H9 (cell line): ENCODE measurements at regions not wholly inside any gene's neighbourhood (a gene's known extent, or its start where the extent isn't known, plus 50 kb on each side); places are given as distances from the start of the nearest gene placed in this dataset.
"Not testable (repeated sequence)": the region's sequence is repeated elsewhere in the genome, so short reads cannot be mapped to it uniquely, and the experiment has no call there.

ENCODE experiments used
- DNase-seq: peaks from one replicate; pipeline ENCODE4 v3.0.0-alpha.2; 2017
- H2AFZ ChIP-seq: one replicate; pipeline ENCODE4 v1.6.1; 2013; ENCODE audit warnings: mild to moderate bottlenecking, low read length, control low read depth, moderate library complexity
- H2AK5ac ChIP-seq: 2 replicates; pipeline ENCODE4 v1.6.1; 2013; ENCODE audit warnings: low read length, control low read depth, mixed read lengths; ENCODE audit not compliant: insufficient read length
- H2BK120ac ChIP-seq: one replicate; pipeline ENCODE4 v1.6.1; 2013; ENCODE audit warnings: low read depth, mild to moderate bottlenecking, low read length, control low read depth, inconsistent platforms; ENCODE audit not compliant: poor library complexity, severe bottlenecking
- H2BK12ac ChIP-seq: 2 replicates; pipeline ENCODE4 v1.6.1; 2013; ENCODE audit warnings: low read length, control low read depth, mixed read lengths, low read depth; ENCODE audit not compliant: insufficient read length
- H2BK15ac ChIP-seq: 2 replicates; pipeline ENCODE4 v1.6.1; 2013; ENCODE audit warnings: low read depth, low read length, control low read depth
- H2BK20ac ChIP-seq: one replicate; pipeline ENCODE4 v1.6.1; 2013; ENCODE audit warnings: low read depth, mild to moderate bottlenecking, low read length, control low read depth, inconsistent platforms; ENCODE audit not compliant: poor library complexity, severe bottlenecking
- H2BK5ac ChIP-seq: 2 replicates; pipeline ENCODE4 v1.6.1; 2013; ENCODE audit warnings: low read length, control low read depth, mixed read lengths; ENCODE audit not compliant: insufficient read length
- H3K14ac ChIP-seq: 2 replicates; pipeline ENCODE4 v1.6.1; 2013; ENCODE audit warnings: low read length, control low read depth; ENCODE audit not compliant: insufficient read depth
- H3K18ac ChIP-seq: 2 replicates; pipeline ENCODE4 v1.6.1; 2013; ENCODE audit warnings: low read depth, mild to moderate bottlenecking, mixed read lengths, low read length, control low read depth; ENCODE audit not compliant: insufficient read length
- H3K23ac ChIP-seq: 2 replicates; pipeline ENCODE4 v1.6.1; 2013; ENCODE audit warnings: low read length, control low read depth, mixed read lengths, low read depth; ENCODE audit not compliant: insufficient read length
- H3K23me2 ChIP-seq: 2 replicates; pipeline ENCODE4 v1.6.1; 2013; ENCODE audit warnings: low read depth, mild to moderate bottlenecking, mixed read lengths, low read length, control low read depth; ENCODE audit not compliant: insufficient read length, poor library complexity, severe bottlenecking
- H3K27ac ChIP-seq: 2 replicates; pipeline ENCODE4 v1.5.1; 2013; ENCODE audit warnings: low read length, control low read depth, mixed read lengths, low read depth; ENCODE audit not compliant: insufficient read length
- H3K27me3 ChIP-seq: 2 replicates; pipeline ENCODE4 v1.6.1; 2013; ENCODE audit warnings: low read length, control low read depth, inconsistent platforms; ENCODE audit not compliant: insufficient read depth
- H3K4ac ChIP-seq: 2 replicates; pipeline ENCODE4 v1.6.1; 2013; ENCODE audit warnings: low read depth, mild to moderate bottlenecking, control low read depth, inconsistent platforms, low read length, moderate library complexity
- H3K4me1 ChIP-seq: 2 replicates; pipeline ENCODE4 v1.6.1; 2013; ENCODE audit warnings: low read length, control low read depth, inconsistent platforms; ENCODE audit not compliant: insufficient read depth
- H3K4me2 ChIP-seq: 2 replicates; pipeline ENCODE4 v1.6.1; 2013; ENCODE audit warnings: low read length, control low read depth, mixed read lengths; ENCODE audit not compliant: insufficient read length, insufficient read depth
- H3K56ac ChIP-seq: 2 replicates; pipeline ENCODE4 v1.6.1; 2013; ENCODE audit warnings: low read depth, mild to moderate bottlenecking, mixed read lengths, low read length, control low read depth; ENCODE audit not compliant: insufficient read length
- H3K79me1 ChIP-seq: 2 replicates; pipeline ENCODE4 v1.6.1; 2013; ENCODE audit warnings: low read depth, mild to moderate bottlenecking, moderate library complexity, low read length, control low read depth, inconsistent platforms; ENCODE audit not compliant: insufficient read depth, poor library complexity, severe bottlenecking
- H3K79me2 ChIP-seq: 2 replicates; pipeline ENCODE4 v1.6.1; 2013; ENCODE audit warnings: low read length, control low read depth, inconsistent platforms; ENCODE audit not compliant: insufficient read depth
- H3K9ac ChIP-seq: 2 replicates; pipeline ENCODE4 v1.6.1; 2013; ENCODE audit warnings: low read length, control low read depth, mixed read lengths; ENCODE audit not compliant: insufficient read length; ENCODE audit errors: extremely low read depth
- H3K9me3 ChIP-seq: one replicate; pipeline ENCODE4 v1.6.1; 2013; ENCODE audit warnings: low read depth, low read length, inconsistent platforms; ENCODE audit not compliant: control insufficient read depth
- H3T11ph ChIP-seq: one replicate; pipeline ENCODE4 v1.6.1; 2013; ENCODE audit warnings: mild to moderate bottlenecking, low read length, control low read depth, inconsistent platforms
- H4K20me1 ChIP-seq: one replicate; pipeline ENCODE4 v1.6.1; 2013; ENCODE audit not compliant: control insufficient read depth, insufficient read length, insufficient read depth
- H4K5ac ChIP-seq: 2 replicates; pipeline ENCODE4 v1.6.1; 2013; ENCODE audit warnings: low read depth, mild to moderate bottlenecking, mixed read lengths, low read length, control low read depth; ENCODE audit not compliant: insufficient read length
- H4K8ac ChIP-seq: replicated peaks from 2 replicates; pipeline ENCODE4 v1.6.1; 2013; ENCODE audit warnings: low read length, control low read depth, mixed read lengths, low read depth; ENCODE audit not compliant: insufficient read length
- H4K91ac ChIP-seq: 2 replicates; pipeline ENCODE4 v1.6.1; 2013; ENCODE audit warnings: low read depth, mild to moderate bottlenecking, moderate library complexity, mixed read lengths, low read length, control low read depth; ENCODE audit not compliant: insufficient read length
- H3K27ac Mint-ChIP-seq, 3 experiments: 2 replicates in 2 of 3; 3 replicates in 1 of 3; pipeline ENCODE4 v1.8.0; 2020 to 2021; ENCODE audit warnings: mixed read lengths in 3 of 3, mild to moderate bottlenecking in 1 of 3, moderate library complexity in 1 of 3
- H3K27me3 Mint-ChIP-seq: 2 replicates; pipeline ENCODE4 v1.8.0; 2021; ENCODE audit warnings: low read depth, mild to moderate bottlenecking, moderate library complexity, mixed read lengths
- H3K36me3 Mint-ChIP-seq, 3 experiments: 2 replicates in 2 of 3; 3 replicates in 1 of 3; pipeline ENCODE4 v1.8.0; 2020 to 2021; ENCODE audit warnings: low read depth in 3 of 3, mixed read lengths in 3 of 3; ENCODE audit not compliant: insufficient read depth in 1 of 3
- H3K4me1 Mint-ChIP-seq, 2 experiments: 2 replicates each; pipeline ENCODE4 v1.8.0; 2020; ENCODE audit warnings: mixed read lengths in 2 of 2
- H3K4me3 Mint-ChIP-seq, 2 experiments: 2 replicates in 1 of 2; 3 replicates in 1 of 2; pipeline ENCODE4 v1.8.0; 2020 to 2021; ENCODE audit warnings: mild to moderate bottlenecking in 2 of 2, mixed read lengths in 2 of 2, moderate library complexity in 1 of 2
- H3K9me3 Mint-ChIP-seq, 2 experiments: 2 replicates in 1 of 2; 3 replicates in 1 of 2; pipeline ENCODE4 v1.8.0; 2020; ENCODE audit warnings: mild to moderate bottlenecking in 2 of 2, mixed read lengths in 2 of 2, moderate library complexity in 1 of 2
- WGBS: extraction: QIAGEN DNeasy Blood & Tissue Kit; methylation state at CpG from one replicate; pipeline ENCODE4 v1.1.7; 2013; ENCODE audit warnings: missing lambda C conversion rate, low lambda C conversion rate, mixed read lengths; ENCODE audit not compliant: insufficient read length; ENCODE audit errors: extremely low coverage; 5-methylcytosine and 5-hydroxymethylcytosine counted together

DNA sequence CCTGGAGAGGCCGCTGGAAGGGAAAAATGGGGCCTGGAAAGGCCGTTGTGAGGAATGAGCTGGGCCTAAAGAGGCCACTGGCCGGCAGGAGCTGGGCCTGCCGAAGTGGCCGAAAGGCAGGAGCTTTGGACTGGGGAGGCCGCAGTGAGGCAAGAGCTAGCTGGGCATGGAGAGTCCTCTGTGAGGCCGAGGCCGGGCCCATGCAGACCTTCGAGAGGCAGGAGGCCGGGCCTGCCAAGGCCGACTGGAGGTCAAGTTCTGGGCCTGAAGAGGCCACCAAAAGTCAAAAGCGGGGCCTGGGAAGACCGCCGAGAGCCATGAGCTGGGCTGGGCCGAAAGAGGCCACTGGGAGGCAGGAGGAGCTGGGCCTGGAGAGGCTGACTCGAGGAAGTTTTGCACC, 71.6 kb upstream of the COBL start:
- H3K14ac ChIP-seq, H2BK20ac ChIP-seq, H3K36me3 Mint-ChIP-seq, H4K8ac ChIP-seq, H3K4ac ChIP-seq, H2BK5ac ChIP-seq, H2BK120ac ChIP-seq, H3K4me2 ChIP-seq, H3K27me3 Mint-ChIP-seq, H4K5ac ChIP-seq, H3K9me3 Mint-ChIP-seq, H3K4me1 ChIP-seq, H3K9ac ChIP-seq, H3K79me2 ChIP-seq, H3K23ac ChIP-seq, H3K9me3 ChIP-seq, H3K27me3 ChIP-seq, H4K91ac ChIP-seq, H3K79me1 ChIP-seq, H3K27ac ChIP-seq, H3K4me3 Mint-ChIP-seq, H3K18ac ChIP-seq, H2AFZ ChIP-seq, H3T11ph ChIP-seq, H2BK12ac ChIP-seq, H2BK15ac ChIP-seq, DNase-seq, H3K23me2 ChIP-seq, H2AK5ac ChIP-seq, H3K56ac ChIP-seq, H3K4me1 Mint-ChIP-seq, H4K20me1 ChIP-seq: not testable (repeated sequence)
- H3K27ac Mint-ChIP-seq, result peak overlapping the region in 1 of 3 experiments; percentile 44; a peak in 1 of 7 replicates
- WGBS, result no CpG with 5 or more reads among the region's 16 CpGs

GRCh38 chr7:51386806-51387568, 70.4 kb upstream of the COBL start:
- not testable (repeated sequence) for H3K4me1 Mint-ChIP-seq, H3K56ac ChIP-seq, H3K4me2 ChIP-seq, H4K91ac ChIP-seq, H3K18ac ChIP-seq, H3K27ac ChIP-seq, H4K8ac ChIP-seq, H3K9ac ChIP-seq, H2AK5ac ChIP-seq, H3K4me1 ChIP-seq, H3K9me3 Mint-ChIP-seq, H2BK12ac ChIP-seq, H3K27ac Mint-ChIP-seq, H3K4ac ChIP-seq, H2BK5ac ChIP-seq, H3K23me2 ChIP-seq, H3K4me3 Mint-ChIP-seq, H3K23ac ChIP-seq, H3K27me3 Mint-ChIP-seq, H3K36me3 Mint-ChIP-seq, H2BK20ac ChIP-seq, H4K5ac ChIP-seq, H3K9me3 ChIP-seq, H2BK120ac ChIP-seq, H3K79me2 ChIP-seq, H2BK15ac ChIP-seq, H2AFZ ChIP-seq, H3K79me1 ChIP-seq, H3T11ph ChIP-seq, H3K14ac ChIP-seq, H4K20me1 ChIP-seq, DNase-seq, H3K27me3 ChIP-seq
- WGBS, result no CpG with 5 or more reads among the region's 34 CpGs
